C4-2B (cell line): ENCODE measurements at regions not wholly inside any gene's neighbourhood (a gene's known extent, or its start where the extent isn't known, plus 50 kb on each side); places are given as distances from the start of the nearest gene placed in this dataset.

Experiments
- CTCF ChIP-seq: fragments of 450-650 bp; conservative IDR thresholded peaks from 2 replicates; pipeline ENCODE4 v1.5.1; 2017; ENCODE audit warnings: mild to moderate bottlenecking
- ZFX ChIP-seq: fragments of 450-650 bp; IDR thresholded peaks from 2 replicates; pipeline ENCODE4 v1.6.1; 2017

DNA sequence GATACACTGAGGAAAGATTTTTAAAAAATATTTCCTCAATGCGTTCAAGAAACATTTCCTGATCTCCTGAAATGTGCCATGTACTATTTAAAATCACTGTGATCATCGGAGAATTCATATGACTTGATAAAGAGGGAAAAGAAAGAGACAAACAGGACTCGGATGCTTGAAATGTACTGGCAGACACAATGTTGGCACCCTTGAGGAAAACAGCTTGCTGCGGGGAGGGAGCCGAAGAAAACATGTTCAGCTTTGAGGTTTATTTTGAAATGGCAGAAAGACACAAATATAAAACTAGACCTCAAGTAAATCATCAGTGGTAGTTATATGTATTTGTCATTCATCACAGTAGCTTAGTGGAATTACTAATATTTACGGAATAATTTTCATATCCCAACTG is 100.9 kb upstream of the BRINP3 start:
- no peak for TF ChIP-seq CTCF
- TF ChIP-seq ZFX: no peak
